Cardiac fibroblast (primary cell): ENCODE measurements at regions not wholly inside any gene's neighbourhood (a gene's known extent, or its start where the extent isn't known, plus 50 kb on each side); places are given as distances from the start of the nearest gene placed in this dataset.
"Not testable (repeated sequence)": the region's sequence is repeated elsewhere in the genome, so short reads cannot be mapped to it uniquely, and the experiment has no call there.

Experiments
- DNase-seq, 2 donors: peaks; one replicate each; pipeline versions ENCODE4 v3.0.0 to v3.0.0-alpha.2; 2010; ENCODE audit warnings: low read depth in 2 of 2
- H3K4me3 ChIP-seq, 2 donors: replicated peaks in 1 of 2; 1 replicate in 1 of 2; 2 replicates in 1 of 2; pipeline ENCODE4 v1.5.1; 2011; ENCODE audit warnings: low read depth in 2 of 2, low read length in 2 of 2, mild to moderate bottlenecking in 2 of 2, moderate library complexity in 1 of 2
- CTCF ChIP-seq: IDR thresholded peaks from one replicate; pipeline ENCODE4 v1.5.1; 2011; ENCODE audit warnings: low read depth, mild to moderate bottlenecking, low read length, inconsistent platforms

- no peak for DNase-seq
- no peak for TF ChIP-seq CTCF
Measured at GRCh38 chr1:5120559-5120958, 466.1 kb downstream of the AJAP1 start.

GRCh38 chr1:5119366-5120234 lies 465.2 kb downstream of the AJAP1 start:
- DNase-seq, result no peak
- TF ChIP-seq CTCF, result no peak
- no peak overlapping the region for H3K4me3 ChIP-seq

More at GRCh38 chr1:5120559-5120958, 466.1 kb downstream of the AJAP1 start:
- no peak overlapping the region for H3K4me3 ChIP-seq

- not testable (repeated sequence) for H3K4me3 ChIP-seq
Measured at GRCh38 chr1:5118771-5119170, 464.4 kb downstream of the AJAP1 start.

GRCh38 chr1:5118292-5118691 lies 463.9 kb downstream of the AJAP1 start:
- not testable (repeated sequence) for DNase-seq, H3K4me3 ChIP-seq

More at GRCh38 chr1:5118771-5119170, 464.4 kb downstream of the AJAP1 start:
- not testable (repeated sequence) for DNase-seq

- TF ChIP-seq CTCF, result no peak
- H3K4me3 ChIP-seq, result no peak overlapping the region
- DNase-seq, result no peak
Measured at GRCh38 chr1:5111581-5111980, 457.2 kb downstream of the AJAP1 start.

- DNase-seq, result no peak
- no peak for TF ChIP-seq CTCF
- no peak overlapping the region for H3K4me3 ChIP-seq
Measured at GRCh38 chr1:5110508-5110907, 456.1 kb downstream of the AJAP1 start.

GRCh38 chr1:5109633-5110032 lies 455.2 kb downstream of the AJAP1 start:
- H3K4me3 ChIP-seq, result no peak overlapping the region
- TF ChIP-seq CTCF, result no peak
- DNase-seq, result no peak

GRCh38 chr1:5108740-5109139 lies 454.3 kb downstream of the AJAP1 start:
- no peak for TF ChIP-seq CTCF

More at GRCh38 chr1:5108740-5109139, 454.3 kb downstream of the AJAP1 start:
- no peak for DNase-seq
- no peak overlapping the region for H3K4me3 ChIP-seq
